IPS-18c (cell line): ENCODE measurements at regions not wholly inside any gene's neighbourhood (a gene's known extent, or its start where the extent isn't known, plus 50 kb on each side); places are given as distances from the start of the nearest gene placed in this dataset.

Source experiments
- H3K4me3 ChIP-seq: 2 replicates; pipeline ENCODE4 v1.7.0; 2013; ENCODE audit warnings: low read depth, mild to moderate bottlenecking, low read length, moderate library complexity; ENCODE audit not compliant: insufficient read depth
- H3K9me3 ChIP-seq: one replicate; pipeline ENCODE4 v1.6.1; 2013; ENCODE audit warnings: mild to moderate bottlenecking, low read length, moderate library complexity; ENCODE audit not compliant: control insufficient read depth, insufficient read depth

DNA sequence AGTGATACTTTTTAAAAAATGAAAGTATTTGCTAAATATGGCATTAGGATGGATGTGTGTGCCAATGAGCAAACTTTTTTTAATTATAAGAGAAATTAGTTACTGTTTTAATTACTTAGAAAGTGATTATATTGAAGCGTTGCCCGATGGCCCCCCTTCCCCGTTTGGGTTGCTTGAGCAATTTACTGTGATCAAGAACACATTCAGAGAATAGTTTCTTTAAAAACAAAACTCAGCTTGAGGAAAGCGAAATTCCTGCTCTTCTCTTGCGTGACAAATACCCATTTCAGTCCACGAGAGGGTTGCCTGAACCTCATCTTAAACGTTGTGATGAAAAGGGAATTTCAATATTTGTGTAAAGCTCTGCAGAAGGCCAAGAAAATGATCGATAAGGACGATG lies 234.1 kb downstream of the GATA3 start:
- Histone ChIP-seq H3K4me3 (no peak overlapping the region), H3K9me3 (no peaks in the 10 kb centered on the region)

DNA sequence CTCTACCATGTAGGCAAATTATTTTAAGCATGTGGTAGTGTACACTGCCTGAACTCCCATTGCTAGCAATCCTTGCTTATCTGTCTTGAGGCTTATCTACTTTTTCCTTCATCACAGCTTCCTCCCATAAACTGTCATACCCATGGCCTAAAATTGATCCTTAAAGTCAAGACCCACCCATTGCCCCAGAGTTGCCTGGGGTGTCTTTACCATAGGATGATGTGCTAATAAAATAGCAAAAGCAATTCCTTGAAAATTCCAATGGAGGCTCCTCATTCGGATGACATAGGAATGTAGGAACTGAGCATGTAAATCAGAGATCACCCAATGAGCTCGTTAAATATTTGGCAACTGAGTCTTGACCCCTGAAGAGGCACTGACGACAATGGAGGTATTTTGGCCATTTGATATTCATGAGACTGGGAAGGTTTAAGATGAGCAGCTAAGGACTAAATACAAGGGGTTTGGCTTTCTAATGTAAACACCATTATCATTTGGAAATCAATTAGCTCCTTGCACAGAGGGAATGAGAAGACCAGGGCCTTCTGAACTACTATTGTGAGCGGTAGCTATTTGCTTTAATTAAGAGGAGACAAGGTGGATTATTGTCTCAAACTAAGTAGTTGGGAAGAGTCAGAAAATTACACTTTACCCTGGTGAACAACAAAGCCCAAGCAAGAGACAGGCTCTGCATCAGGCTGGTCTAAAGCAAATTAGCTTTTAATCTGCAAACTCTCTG lies 234.9 kb downstream of the GATA3 start:
- no peak overlapping the region for H3K4me3 ChIP-seq
- H3K9me3 ChIP-seq = no peaks in the 10 kb centered on the region

DNA sequence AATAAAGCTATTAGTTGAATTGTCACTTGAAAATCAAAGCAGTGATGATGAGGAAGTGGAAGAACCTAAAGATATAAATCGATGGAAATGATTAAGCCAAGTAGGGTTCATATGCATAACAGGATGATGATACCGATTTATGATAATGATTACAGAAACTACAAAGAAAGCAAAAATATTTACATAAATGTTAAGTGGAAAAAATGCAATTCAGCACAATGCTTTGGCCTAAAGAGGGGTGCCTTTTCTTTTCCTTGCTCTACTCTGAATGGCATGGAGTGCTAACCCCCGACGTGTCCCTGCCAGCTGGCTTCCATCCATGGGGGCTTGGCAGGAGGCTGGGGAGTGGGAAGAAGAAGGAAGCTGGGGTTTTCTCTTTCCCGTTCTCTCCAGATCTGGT lies 240.3 kb downstream of the GATA3 start:
- Histone ChIP-seq H3K4me3 (no peak overlapping the region), H3K9me3 (no peaks in the 10 kb centered on the region)

DNA sequence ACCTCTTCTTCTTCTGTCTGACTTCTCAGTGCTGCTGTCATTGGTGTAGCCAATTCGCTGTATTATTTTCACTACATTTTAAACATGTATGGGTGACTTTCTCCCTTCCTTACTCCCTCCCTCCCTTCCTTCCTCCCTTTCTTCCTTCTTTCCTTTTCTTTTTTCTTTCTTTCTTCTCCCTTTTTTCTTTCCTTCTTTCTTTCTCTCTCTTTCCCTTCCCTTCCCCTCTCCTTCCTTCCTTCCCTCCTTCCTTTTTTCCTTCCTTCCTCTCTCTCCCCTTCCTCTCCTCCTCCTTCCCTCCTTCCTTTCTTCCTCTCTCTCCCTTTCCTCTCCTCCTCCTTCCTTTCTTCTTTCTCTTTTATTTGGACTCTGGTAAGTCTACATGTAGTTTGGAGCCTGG lies 240.8 kb downstream of the GATA3 start:
- H3K9me3 ChIP-seq = no peaks in the 10 kb centered on the region
- H3K4me3 ChIP-seq = no peak overlapping the region

DNA sequence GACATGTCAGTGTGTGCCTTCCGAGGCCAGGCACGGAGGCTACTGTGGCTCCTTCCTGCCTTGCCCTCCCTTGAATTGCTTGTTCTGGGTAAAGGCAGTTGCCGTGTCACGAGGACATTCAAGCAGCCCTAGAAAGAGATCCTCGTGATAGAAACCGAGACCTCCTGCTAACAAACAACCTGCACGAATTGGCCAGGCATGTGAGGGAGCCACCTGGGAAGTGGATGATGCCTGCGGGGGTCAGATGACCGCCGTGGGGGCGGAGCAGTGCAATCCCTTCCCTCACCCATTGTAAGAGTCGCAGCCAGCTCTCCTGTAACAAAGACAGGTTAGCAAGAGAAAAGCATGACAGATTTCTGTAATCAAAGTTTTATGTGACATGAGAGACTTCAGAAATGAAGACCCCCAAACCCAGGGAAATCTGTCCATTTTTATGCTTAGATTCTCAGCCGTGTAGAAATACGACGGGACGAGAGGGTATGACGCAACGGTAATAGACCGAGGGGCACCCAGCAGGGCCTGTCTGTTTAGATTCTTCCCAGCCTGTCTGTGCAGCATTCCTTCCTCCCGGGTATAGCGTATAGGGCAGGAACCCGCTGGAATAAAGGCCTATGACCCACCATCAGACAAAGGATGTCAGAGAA lies 241.7 kb downstream of the GATA3 start:
- no peaks in the 10 kb centered on the region for H3K9me3 ChIP-seq

DNA sequence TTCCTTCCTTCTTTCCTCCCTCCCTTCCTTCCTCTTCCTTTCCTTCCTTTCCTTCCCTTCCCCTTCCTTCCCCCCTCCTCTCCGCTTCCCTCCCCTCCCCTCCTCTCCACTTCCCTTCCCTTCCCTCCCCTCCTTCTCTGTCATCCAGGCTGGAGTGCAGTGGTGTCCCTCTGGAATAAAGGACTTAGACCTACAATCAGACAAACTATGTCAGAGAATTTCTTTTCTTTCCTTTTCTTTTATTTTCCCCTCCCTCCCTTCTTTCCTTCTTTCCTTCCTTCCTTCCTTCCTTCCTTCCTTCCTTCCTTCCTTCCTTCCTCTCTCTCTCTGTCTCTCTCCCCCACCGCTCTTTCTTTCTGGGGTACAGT lies 242.2 kb downstream of the GATA3 start:
- H3K4me3 ChIP-seq = no peak overlapping the region; the same call in 1 of the 2 replicates

More for the DNA sequence above, 241.7 kb downstream of the GATA3 start:
- H3K4me3 ChIP-seq = no peak overlapping the region; the same call in 1 of the 2 replicates

DNA sequence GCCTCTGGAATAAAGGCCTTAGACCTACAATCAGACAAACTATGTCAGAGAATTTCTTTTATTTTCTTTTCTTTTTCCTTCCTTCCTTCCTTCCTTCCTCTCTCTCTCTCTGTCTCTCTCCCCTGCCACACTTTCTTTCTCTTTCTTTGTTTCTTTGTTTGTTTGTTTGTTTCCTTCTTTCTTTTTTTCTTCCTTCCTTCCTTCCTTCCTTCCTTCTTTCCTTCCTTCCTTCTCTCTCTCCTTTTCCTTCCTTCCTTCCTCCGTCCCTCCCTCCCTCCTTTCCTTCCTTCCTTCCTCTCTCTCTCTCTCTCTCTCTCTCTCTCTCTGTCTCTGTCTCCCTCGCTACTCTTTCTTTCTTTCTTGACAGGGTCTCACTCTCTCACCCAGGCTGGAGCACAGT lies 242.6 kb downstream of the GATA3 start:
- Histone ChIP-seq H3K4me3 (no peak overlapping the region), H3K9me3 (no peaks in the 10 kb centered on the region)

More for the DNA sequence above, 242.2 kb downstream of the GATA3 start:
- no peaks in the 10 kb centered on the region for H3K9me3 ChIP-seq

DNA sequence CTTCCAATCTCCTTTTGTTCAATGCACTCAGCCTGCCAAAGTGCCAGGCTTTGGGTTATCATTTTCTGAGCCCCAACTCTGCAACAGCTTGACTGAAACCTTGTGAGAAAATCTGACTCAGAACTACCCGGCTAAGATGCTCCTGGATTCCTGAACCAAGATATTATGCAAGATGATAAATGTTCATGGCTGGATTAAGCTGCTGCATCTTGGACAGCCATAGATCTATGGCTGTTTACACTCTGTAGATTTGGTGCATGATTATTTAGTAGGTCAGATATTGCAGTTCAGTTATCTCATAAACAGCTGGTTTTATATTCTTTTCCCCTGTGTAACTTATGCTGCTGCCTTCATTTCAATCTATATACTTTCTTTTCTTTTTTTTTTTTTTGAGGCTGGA lies 243.5 kb downstream of the GATA3 start:
- no peak overlapping the region for H3K4me3 ChIP-seq
- H3K9me3 ChIP-seq = no peaks in the 10 kb centered on the region

DNA sequence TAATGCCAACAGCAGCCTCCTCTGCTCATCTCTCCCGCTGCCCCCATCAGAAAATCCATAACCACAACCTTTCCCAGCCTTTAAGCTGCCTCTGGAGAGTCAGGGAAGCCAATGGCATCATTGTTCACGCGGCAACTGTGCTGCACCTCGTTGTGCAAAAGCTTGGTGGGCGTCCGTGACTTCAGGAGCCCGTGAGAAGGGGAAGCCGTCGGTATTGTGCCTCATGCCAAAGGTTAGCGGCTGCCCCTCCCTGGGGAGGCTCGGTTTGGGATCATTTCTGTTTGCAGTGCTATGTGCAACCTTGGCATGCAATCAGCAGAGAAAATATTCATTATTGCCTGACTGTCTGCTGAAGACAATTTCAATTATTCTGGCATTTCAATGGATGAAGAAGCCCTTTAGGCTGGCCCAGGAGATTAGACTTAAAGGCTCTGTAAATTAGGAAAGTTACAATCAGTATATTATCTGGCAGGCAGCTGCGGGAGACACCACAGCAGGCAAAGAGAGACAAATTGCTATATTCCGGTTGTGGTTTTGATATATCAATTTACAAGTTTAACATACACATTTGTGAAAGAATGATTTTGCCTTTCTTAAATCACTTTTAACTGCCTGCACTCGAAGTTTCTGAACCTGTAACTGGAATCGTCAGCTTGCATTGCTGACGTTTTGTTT lies 244.5 kb downstream of the GATA3 start:
- Histone ChIP-seq H3K9me3 (no peaks in the 10 kb centered on the region), H3K4me3 (no peak overlapping the region)

DNA sequence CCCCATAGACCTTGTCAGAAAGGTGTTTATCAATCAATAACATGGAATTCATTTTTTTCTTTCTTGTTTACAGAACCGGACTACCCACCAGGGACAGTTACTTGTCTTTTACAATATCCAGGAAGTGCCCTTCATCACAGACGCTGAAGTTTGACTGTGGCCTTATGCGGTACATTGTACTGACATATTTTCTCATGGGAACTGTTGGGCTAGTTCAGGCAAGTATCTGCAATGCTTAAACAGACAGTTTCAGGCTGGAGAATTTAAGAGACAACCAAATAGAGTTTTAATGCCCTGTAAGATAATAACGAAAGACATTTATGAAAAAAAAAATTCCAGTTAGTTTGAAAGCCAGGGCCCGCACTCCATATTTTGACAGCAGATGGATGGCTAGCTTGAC lies 246.4 kb downstream of the GATA3 start:
- Histone ChIP-seq H3K9me3 (no peaks in the 10 kb centered on the region), H3K4me3 (no peak overlapping the region)

DNA sequence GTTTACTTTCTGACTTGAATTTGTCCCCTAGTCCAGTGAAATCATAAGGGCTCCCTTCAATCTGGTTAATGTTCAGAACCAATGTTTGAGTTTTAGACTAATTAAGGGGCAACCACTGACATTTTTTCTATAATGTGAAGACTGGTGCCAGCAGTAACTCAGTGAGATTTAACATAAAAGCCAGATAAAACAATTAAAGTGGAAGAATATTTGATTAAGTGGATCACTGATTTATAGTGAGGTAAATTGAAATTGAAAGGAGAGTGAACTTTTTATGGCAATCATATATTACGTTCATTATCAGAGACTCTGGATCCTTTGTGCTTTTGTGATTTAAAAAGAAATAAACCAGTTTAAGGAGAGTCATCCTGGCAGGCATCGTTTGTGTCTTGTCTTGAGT lies 246.8 kb downstream of the GATA3 start:
- Histone ChIP-seq H3K4me3 (no peak overlapping the region), H3K9me3 (no peaks in the 10 kb centered on the region)

DNA sequence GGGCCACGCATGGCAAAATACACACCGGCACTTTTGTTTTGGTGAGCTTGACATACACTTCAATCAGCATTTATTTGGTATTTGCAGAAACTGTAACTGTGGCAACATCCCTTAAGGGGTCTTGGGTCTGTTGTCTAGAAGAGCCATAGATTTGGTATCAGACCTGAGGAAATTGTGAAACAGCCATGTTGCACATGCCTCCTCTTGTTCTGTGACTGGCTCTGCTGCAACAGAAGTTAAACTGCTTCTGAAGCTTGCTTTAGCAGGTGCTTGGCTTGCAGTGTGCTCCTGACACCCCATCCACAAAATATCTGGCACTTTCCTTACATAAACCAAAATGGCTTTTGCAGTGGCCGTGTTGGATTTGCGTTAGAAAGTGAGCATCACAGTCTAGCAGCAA lies 247.3 kb downstream of the GATA3 start:
- Histone ChIP-seq H3K9me3 (no peaks in the 10 kb centered on the region), H3K4me3 (no peak overlapping the region)

DNA sequence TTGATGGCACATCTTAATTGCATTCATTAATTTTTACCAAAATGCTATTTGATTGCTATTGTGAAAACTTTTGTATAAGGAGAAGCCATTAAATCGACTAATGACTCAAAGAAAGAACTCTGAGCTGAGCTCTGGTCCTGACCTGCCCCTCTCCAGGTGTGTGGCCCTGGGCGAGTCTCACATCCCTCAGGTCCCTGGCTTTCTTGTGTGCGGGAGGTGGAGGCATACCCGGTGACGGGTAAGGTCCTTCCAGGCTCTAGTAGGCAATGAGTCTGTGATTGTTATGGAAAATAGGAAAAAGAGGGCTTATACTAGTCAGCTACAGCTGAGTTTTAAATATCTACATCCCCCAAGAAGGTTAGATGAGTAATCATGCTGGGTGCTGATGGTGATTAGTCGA lies 248.1 kb downstream of the GATA3 start:
- Histone ChIP-seq H3K9me3 (no peaks in the 10 kb centered on the region), H3K4me3 (no peak overlapping the region)

DNA sequence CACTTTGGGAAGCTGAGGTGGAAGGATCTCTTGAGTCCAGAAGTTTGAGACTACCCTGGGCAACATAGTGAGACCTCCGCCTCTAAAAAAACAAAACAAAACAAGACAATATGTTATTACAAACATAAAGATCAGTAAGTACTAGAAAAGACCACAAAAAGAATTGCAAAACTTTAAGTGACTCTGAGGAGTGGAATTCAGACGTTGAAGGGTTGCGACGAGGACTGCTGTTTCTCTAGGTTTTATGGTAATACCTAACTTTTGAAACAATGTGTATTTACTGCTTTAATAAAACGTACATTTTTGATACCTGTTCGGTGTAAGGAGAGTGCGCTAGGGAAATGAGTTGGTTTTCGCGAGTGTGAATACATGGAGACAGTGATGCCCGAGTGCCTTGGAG lies 250.4 kb downstream of the GATA3 start:
- H3K4me3 ChIP-seq = no peak overlapping the region

DNA sequence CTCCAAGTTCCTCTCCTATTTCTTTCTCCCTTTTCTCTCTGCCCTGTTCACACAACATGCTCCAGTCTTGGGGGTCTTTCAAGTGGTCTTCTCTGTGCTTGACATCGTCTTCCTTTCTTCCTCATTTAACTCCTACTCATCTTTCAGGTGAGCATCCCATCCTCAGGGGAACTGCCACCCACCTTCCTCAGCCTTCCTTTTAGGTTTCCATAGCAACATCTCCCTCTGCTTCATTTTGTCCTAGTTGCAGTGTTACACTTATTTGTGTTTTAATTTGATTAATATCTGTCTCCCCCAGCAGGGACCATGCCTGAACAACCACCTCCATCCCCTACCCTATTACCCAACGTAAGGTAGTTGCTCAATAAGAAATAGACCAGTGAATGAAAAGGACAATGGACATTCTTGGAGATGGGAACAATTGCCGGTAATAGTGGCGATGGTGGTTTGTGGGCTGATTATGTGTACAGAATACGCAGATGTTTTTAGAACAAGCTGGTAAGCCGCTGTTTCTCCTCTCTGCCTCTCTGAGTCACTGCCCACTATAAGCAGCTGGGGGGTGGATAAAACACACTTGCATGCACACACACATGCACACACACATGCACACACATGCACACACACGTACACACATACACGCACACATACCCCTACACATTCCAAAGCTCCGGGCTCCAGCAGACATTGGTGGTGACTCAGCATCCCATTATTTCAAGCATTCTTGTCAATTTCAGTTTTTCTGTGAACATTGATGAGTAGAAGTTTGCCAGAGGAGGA lies 251.6 kb downstream of the GATA3 start:
- Histone ChIP-seq H3K9me3 (peaks cover 2% of the 10 kb centered on the region), H3K4me3 (no peak overlapping the region)

More for the DNA sequence above, 250.4 kb downstream of the GATA3 start:
- H3K9me3 ChIP-seq = peaks cover 2% of the 10 kb centered on the region

DNA sequence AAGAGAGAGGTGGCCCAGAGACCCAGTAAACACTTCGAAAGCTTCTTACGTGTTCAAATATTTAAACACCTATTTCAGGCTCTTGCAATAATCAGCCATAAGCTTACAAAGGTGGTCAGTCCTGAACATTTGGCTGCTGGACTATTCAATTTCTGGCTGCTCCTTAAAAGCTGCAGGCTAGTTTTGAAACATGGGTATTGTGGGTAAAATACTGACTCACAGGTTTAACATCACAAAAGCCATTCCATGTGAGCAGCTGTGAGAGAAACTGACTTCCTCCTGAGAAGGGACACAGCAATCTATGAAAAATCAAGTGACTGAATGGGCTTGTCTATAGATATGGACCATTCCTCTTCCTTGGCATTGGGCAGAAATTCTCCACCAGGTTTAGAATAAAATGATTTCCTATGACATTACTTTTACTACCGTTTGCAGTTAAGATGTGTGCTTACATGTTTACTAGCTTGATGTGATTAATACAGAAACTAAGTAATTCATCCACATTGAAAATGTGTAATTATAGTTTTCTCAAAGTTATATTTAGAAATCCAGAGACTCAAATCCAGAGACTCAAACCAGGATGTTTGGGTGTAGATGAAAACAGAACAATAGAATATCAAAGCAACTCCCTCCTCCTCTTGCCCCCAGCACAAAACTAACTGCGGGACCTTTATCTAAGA lies 252.3 kb downstream of the GATA3 start:
- peaks cover 2% of the 10 kb centered on the region for H3K9me3 ChIP-seq
- H3K4me3 ChIP-seq = no peak overlapping the region

DNA sequence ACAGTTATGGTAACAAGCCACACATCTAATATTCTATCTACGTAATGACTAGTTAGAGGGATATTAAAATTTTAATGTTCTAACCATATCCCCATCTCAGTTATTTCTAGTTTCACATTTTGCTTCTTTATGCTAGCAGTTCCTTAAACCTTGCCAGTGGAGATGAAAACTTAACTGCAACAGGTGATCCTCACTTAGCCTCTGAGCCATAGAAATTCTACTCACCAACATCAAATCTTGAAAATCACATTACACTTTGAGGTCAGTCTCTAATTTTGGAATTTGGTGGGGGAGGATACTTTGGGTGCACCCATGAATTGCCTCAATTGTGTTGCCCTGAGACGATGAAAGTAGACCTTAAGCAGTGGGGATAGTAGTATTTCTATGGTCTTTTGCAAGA lies 256.4 kb downstream of the GATA3 start:
- Histone ChIP-seq H3K4me3 (no peak overlapping the region), H3K9me3 (peaks cover 2% of the 10 kb centered on the region)
